Myocyte (in vitro differentiated cells): ENCODE measurements at regions not wholly inside any gene's neighbourhood (a gene's known extent, or its start where the extent isn't known, plus 50 kb on each side); places are given as distances from the start of the nearest gene placed in this dataset.
"Not testable (repeated sequence)": the region's sequence is repeated elsewhere in the genome, so short reads cannot be mapped to it uniquely, and the experiment has no call there.

Experiments
- DNase-seq: peaks from one replicate; pipeline ENCODE4 v3.0.0-alpha.2; 2012; ENCODE audit warnings: low read depth

DNA sequence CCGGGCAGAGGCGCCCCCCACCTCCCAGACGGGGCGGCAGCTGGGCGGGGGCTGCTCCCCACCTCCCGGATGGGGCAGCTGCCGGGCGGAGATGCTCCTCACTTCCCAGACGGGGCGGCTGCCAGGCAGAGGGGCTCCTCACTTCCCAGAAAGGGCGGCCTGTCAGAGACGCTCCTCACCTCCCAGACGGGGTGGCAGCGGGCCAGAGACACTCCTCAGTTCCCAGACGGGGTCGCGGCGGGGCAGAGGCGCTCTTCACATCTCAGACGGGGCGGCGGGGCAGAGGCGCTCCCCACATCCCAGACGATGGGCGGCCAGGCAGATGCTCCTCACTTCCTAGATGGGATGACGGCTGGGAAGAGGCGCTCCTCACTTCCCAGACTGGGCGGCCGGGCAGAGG lies 1337.9 kb downstream of the BRINP3 start:
- not testable (repeated sequence) for DNase-seq

DNA sequence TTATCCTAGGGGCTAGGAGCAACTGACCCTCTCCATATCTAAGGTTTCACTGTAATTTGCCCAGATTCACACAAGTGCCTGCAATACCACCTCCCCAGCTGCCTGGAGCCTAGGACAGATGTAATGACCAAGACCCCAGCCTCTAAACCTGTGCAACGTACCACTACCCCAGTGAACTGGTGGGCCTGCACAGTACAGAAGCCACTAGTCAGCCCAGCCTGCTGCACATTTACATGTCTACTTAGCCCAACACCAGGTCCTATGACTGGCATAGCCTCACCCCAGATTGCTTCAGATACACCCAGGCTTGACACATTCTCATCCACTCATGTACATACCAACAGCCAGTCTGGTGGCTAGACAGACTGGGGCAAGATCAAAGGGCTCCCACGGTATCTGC lies 1336.6 kb downstream of the BRINP3 start:
- DNase-seq, result no peak

DNA sequence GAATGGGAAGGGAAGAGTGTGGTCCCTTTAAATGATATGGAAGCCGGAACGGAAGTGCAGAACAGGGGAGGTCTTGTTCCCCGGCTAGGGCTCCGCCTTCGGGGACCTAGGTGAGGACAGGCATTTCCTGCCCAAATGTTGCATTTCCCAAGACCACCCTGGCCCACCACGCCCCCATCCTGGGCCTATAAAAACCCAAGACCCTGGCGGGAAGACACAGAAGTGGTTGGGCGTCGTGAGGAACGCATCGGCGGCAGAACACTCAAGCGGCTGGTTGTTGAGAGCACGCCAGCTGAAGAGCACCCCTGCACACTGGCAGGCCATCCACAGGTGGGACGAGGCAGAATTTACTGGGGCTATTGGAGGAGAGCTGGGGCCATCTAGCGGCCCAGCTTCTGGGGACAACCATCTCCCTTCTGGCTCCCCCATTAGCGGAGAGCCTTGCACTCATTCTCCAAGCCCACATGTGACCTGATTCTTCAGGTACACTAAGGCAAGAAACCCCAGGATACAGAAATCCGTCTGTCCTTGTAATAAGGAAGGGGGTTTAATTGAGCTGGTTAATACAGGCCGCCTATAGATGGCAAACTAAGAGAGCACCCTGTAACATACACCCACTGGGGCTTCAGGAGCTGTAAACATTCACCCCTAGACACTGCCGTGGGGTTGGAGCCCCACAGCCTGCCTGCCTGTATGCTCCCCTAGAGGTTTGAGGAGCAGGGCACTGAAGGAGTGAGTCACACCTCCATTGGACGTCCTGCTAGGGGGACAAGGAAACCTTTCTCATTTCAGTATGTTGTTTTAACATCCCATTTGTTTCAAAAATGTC lies 1327.9 kb downstream of the BRINP3 start:
- DNase-seq, result no peak

DNA sequence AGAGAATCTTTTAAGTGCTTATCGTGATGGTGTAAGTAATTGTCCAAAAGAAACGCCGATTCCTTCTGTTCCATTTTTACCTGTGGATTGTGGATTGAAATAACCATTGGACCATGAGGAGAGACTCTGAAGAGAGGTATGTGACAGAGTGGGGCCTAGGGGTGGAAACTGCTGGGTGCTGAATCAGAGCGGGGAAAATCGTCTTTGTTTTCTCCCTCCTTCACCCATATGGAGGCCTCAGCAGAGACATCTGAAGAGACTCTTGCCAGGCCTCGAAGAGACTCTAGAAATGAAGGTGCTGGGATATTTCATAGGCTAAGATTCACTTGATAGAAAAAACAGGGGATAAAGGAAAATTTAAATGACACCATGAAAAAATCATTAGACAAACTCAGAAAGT lies 1327.0 kb downstream of the BRINP3 start:
- DNase-seq, result no peak

GRCh38 chr1:189151361-189151760 lies 1326.3 kb downstream of the BRINP3 start:
- no peak for DNase-seq

- DNase-seq, result no peak
These were observed 1325.0 kb downstream of the BRINP3 start for GRCh38 chr1:189152685-189153084.

DNA sequence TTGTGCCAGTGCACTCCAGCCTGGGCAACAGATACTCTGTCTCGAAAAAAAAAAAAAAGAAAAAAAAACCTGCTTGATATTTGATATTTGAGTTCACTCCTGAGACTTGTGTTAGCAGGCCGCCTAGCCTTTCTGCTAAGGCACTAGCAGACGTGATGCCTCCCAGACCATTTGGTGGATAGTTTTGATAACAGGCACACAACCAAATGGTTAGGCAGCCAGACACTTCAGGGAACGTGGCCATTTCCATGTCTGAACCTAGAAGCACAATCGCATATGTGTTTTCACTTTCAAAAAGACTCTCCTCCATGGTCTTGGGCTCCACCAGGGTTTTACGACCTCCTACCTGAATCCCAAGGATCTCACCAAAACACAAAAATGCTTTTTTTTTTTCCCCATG lies 1319.5 kb downstream of the BRINP3 start:
- no peak for DNase-seq

- no peak for DNase-seq
These were observed 1301.8 kb downstream of the BRINP3 start for GRCh38 chr1:189175889-189176288.

DNA sequence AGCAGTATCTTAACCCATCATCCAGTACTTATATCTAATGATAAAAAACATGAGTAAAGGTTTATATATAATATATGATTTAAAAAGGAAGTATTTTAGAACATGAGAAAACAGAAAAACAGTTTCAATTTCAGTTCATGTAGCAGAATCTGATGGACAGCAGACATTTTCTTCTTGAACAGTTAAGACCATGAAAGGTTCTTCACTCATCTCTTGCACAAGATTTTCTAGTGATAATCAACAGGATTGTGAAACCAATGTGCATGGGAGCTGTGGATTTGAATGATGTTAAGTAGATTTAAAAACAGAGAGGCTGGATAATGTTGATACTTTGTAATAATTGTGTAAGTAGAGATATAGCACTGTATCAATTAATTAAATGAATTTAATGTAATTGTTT lies 1297.6 kb downstream of the BRINP3 start:
- no peak for DNase-seq

DNA sequence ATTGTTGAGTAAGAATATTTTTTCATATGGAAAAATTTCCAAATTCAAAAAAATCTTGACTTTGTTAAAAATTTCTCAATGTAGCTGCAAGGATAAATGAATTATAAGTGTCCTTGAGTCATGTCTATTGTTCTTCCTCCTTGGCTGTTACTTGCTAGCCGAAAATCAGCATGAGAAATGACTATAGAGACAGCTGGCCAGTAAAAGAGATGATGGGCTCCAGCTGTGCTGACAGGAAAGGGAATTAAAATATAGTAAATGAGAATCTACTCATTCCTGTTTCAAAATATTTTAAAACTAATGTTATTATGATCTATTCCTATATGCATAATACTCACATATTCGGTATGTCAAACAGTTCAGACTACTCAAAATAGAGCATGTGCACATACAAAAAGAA lies 1292.6 kb downstream of the BRINP3 start:
- no peak for DNase-seq

DNA sequence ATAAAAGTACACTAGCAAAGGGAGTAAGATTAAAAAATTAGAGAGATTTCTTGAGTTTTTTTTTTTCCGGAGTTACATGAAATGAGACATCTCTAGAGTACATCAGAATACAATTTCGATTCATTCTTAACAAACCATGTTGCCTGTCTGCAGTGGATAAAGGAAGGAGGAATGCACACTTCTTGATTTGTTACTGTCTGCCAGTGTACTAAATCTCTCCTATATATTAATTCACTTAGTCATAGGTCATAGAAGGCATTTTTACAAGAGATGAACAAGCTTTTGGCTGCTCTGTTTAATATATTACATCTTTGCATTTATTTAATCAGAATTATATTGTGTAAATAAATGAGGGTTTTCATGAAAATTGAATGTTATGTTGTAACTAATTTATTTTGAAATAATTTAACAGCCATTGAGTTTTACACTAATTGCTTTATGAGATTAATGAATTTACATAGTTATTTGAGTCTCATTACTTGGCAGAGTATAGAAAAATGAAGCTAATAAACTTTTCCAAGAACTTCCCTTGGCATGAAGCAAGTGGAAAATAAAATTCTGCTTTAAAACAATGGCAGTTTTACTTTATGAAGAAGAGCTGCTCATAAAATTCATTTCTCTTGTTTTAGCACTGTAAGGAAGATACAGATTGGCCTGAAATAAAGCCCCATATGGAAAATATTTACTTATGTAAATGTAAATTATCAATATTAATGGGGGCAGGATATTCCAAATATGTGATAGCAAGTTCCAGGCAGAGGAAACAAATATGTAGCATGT lies 1284.7 kb downstream of the BRINP3 start:
- no peak for DNase-seq

GRCh38 chr1:189205863-189206262 lies 1271.8 kb downstream of the BRINP3 start:
- DNase-seq, result no peak

DNA sequence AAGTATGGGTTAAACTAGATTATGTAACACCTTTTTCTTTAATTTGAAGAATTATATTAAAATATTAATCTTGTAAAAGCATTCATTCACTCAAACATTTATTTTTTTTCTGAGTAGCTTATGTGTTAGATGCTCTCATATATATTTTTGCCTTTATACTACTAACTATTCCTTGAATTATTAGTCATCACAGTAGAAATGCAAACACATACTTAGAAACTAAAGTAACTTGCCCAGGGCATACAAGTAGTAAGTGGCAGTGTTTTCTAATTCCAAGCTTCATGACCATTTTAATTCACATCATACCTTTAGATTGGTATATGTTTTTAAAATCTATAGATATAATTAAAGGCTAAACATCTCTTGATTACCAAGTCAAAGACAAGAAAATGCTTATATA lies 1271.0 kb downstream of the BRINP3 start:
- no peak for DNase-seq

DNA sequence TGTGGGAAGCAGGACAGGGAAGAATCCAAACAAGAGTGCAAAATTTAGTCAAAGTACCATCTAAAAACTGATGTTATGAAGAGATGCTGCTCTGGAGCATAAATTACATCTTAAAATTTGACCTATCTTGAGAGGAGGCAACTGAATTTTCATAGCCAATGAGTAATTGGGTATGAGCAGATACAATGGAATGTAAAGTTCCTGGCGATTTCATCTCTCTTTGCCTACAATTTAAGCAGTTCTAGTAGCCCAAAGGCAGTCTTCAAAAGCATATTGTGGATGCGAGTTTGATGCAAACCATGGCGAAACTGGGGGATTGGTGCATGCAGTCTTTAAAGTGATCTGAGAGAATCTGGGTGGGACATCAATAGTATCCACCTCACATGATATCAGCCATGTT lies 1265.9 kb downstream of the BRINP3 start:
- DNase-seq, result no peak

- DNase-seq, result no peak
These were observed 1265.1 kb downstream of the BRINP3 start for GRCh38 chr1:189212606-189213005.

DNA sequence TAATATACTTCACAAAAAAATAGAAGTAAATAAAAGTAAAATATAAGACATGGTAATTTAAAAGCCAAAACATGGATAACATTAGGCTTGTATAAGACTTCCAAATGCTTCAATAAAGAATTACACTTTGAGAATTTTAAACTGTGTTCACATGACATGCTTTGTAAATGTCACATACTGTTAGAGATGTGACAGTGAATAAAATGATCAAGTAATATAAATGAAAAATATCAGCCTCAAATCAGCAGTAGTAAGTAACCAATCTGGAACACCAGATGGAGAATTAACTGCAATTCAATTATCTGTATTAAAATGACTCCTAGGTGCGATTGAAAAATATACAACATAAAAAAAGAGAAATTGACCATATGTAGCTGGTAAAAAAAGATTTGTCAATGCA lies 1260.8 kb downstream of the BRINP3 start:
- DNase-seq, result no peak

GRCh38 chr1:189217646-189218045 lies 1260.0 kb downstream of the BRINP3 start:
- no peak for DNase-seq

DNA sequence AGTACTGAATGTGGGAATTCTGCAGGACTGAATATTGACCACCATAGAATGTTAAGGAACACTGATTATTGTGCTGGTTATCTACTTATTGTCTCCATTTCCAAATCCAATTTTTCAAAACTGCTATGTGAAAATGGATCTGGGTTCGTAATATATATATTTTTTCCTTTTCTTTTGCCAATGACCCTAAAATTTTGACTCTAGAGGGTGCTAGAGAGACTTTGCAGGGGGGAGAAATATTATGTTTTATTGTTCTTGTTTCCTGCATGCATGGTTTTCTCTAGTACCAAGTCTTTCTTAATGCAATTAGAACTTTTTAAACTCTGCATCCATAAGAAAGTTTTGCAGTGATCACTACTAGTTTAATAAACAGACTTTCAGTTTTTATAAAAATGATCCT lies 1256.9 kb downstream of the BRINP3 start:
- no peak for DNase-seq

- not testable (repeated sequence) for DNase-seq
These were observed 1251.9 kb downstream of the BRINP3 start for GRCh38 chr1:189225794-189226145.

GRCh38 chr1:189226779-189227178 lies 1250.9 kb downstream of the BRINP3 start:
- DNase-seq, result no peak

DNA sequence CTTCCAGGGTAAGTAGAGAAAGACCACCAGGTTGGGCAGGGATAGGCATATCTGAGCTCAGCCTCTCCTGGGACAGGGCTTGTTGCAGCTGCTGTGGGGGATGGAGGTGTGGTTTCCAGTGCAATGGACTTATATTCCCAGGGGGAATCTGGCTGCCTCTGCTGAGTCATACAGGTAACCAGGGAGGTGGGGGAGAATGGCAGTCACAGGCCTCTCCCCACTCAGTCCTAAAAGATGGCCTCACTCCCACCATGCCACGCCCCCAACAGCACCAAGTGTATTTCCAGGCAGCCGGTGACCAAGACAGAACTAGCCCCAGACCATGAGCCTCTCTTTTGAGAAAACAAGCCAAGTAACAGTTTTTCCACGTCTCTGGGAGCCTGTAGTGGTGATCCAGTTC lies 1240.7 kb downstream of the BRINP3 start:
- no peak for DNase-seq

DNA sequence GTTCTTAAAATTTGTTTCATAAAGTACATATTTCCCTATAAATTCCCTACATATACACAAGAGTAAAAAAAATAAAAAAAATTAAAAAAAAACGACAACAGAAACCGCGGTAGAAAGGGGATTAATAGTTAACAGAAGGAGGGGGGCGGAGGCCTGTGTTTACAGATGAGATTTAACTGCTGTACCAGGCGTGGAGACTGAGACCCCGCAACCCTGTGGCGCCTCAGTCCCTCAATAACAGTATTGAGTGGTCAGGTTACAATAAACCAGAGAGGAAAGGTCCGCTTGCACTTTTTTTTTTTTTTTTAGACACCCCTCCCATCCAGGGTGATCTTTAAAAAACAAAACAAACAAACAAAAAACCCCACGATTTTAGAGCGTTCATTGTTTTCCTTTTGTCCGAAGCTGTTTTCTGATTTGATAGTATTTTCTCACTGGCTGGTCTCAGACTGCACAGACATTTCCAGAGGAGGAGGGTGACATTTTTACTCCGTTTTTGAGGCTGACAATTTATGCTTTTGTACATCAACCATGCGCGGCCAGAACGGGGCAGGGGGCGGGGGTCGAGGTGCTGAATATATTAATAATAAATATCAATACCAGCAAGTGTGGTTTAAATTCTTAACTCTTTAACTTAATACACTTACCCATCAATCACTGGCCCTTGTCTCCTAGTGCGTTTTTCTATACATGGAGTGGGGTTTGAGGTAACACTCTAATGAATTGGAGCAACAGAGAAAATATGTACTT lies 1223.9 kb downstream of the BRINP3 start:
- no peak for DNase-seq
